AG10803 (cell line): ENCODE measurements at regions not wholly inside any gene's neighbourhood (a gene's known extent, or its start where the extent isn't known, plus 50 kb on each side); places are given as distances from the start of the nearest gene placed in this dataset.

Experiments used
- DNase-seq: peaks from one replicate; pipeline ENCODE4 v3.0.0; 2010; ENCODE audit warnings: low read depth
- H3K4me3 ChIP-seq: 2 replicates; pipeline ENCODE4 v1.5.1; 2011; ENCODE audit warnings: mild to moderate bottlenecking, low read length, control low read depth
- CTCF ChIP-seq: conservative IDR thresholded peaks from 2 replicates; pipeline ENCODE4 v1.5.1; 2011; ENCODE audit warnings: mild to moderate bottlenecking, low read length, control low read depth, inconsistent platforms

GRCh38 chr14:22025879-22026278, 352.3 kb upstream of the OR4E1 start:
- TF ChIP-seq CTCF = no peak
- H3K4me3 ChIP-seq = no peak overlapping the region
- DNase-seq = no peak

GRCh38 chr14:22024137-22024536, 350.5 kb upstream of the OR4E1 start:
- H3K4me3 ChIP-seq = no peak overlapping the region
- no peak for TF ChIP-seq CTCF
- no peak for DNase-seq

- no peak for DNase-seq
- TF ChIP-seq CTCF = no peak
- no peak overlapping the region for H3K4me3 ChIP-seq
Observed at GRCh38 chr14:22018890-22019289, 345.3 kb upstream of the OR4E1 start.

GRCh38 chr14:22012452-22012851, 338.8 kb upstream of the OR4E1 start:
- no peak for DNase-seq
- H3K4me3 ChIP-seq = no peak overlapping the region
- TF ChIP-seq CTCF = no peak

GRCh38 chr14:22011253-22011642, 337.6 kb upstream of the OR4E1 start:
- H3K4me3 ChIP-seq = no peak overlapping the region
- DNase-seq = no peak
- TF ChIP-seq CTCF = no peak

- no peak for DNase-seq
- no peak overlapping the region for H3K4me3 ChIP-seq
- no peak for TF ChIP-seq CTCF
Observed at GRCh38 chr14:22010545-22011252, 337.1 kb upstream of the OR4E1 start.

- no peak for TF ChIP-seq CTCF
- H3K4me3 ChIP-seq = no peak overlapping the region
- no peak for DNase-seq
Observed at GRCh38 chr14:22008766-22009165, 335.1 kb upstream of the OR4E1 start.
